ACC112 (cell line): ENCODE measurements at regions not wholly inside any gene's neighbourhood (a gene's known extent, or its start where the extent isn't known, plus 50 kb on each side); places are given as distances from the start of the nearest gene placed in this dataset.

ENCODE experiments used
- H2AFZ ChIP-seq: fragments of 200-600 bp; sonication (generic); one replicate; pipeline ENCODE4 v1.6.0; 2017; ENCODE audit warnings: antibody characterized with exemption, low read length; ENCODE audit not compliant: unreplicated experiment
- H3K27ac ChIP-seq: fragments of 200-600 bp; sonication (generic); 2 replicates; pipeline ENCODE4 v1.5.1; 2014; ENCODE audit warnings: low read depth, mild to moderate bottlenecking, antibody characterized with exemption, low read length, moderate library complexity
- H3K27me3 ChIP-seq: fragments of 200-600 bp; sonication (generic); 2 replicates; pipeline ENCODE4 v1.6.1; 2014; ENCODE audit warnings: mild to moderate bottlenecking, antibody characterized with exemption, low read length, moderate library complexity, mixed read lengths; ENCODE audit not compliant: insufficient read depth
- H3K36me3 ChIP-seq: fragments of 200-600 bp; sonication (generic); 2 replicates; pipeline ENCODE4 v1.6.1; 2016; ENCODE audit warnings: mild to moderate bottlenecking, antibody characterized with exemption, low read length, moderate library complexity, mixed read lengths; ENCODE audit not compliant: insufficient read depth
- H3K4me1 ChIP-seq: fragments of 200-600 bp; sonication (generic); one replicate; pipeline ENCODE4 v1.6.1; 2016; ENCODE audit warnings: low read length, mixed read lengths; ENCODE audit not compliant: insufficient read depth, unreplicated experiment, control insufficient read depth
- H3K4me3 ChIP-seq: fragments of 200-600 bp; sonication (generic); 2 replicates; pipeline ENCODE4 v1.5.1; 2014; ENCODE audit warnings: mild to moderate bottlenecking, low read depth, low read length
- H3K79me2 ChIP-seq: fragments of 200-600 bp; sonication (generic); one replicate; pipeline ENCODE4 v1.6.0; 2016; ENCODE audit warnings: low read length; ENCODE audit not compliant: control insufficient read depth, unreplicated experiment, insufficient read depth

DNA sequence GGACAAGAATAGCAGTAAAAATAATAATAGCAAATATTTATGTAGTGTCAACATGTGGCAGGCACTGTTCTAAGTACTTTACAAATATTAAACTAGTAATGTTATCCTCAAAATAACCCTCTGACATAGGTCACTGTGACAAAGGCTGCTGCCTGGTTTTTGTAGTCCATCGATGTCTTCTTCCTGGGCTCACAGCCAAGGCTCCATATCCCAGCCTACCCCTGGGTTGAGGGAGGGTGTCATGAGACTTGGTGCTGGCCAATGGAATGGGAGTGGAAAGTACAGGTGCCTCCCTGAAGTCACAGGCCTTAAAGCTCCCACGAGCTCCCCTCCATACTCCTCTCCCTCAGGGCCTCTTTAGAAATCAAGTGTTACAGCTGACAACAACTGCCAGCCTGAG is 159.3 kb downstream of the CYRIA start:
- H3K27ac ChIP-seq: no peak overlapping the region
- H3K79me2 ChIP-seq: no peaks in the 10 kb centered on the region
- H3K36me3 ChIP-seq: no peaks in the 10 kb centered on the region
- no peak overlapping the region for H2AFZ ChIP-seq
- H3K4me3 ChIP-seq: no peak overlapping the region
- no peaks in the 10 kb centered on the region for H3K4me1 ChIP-seq
- peaks cover 36% of the 10 kb centered on the region for H3K27me3 ChIP-seq

DNA sequence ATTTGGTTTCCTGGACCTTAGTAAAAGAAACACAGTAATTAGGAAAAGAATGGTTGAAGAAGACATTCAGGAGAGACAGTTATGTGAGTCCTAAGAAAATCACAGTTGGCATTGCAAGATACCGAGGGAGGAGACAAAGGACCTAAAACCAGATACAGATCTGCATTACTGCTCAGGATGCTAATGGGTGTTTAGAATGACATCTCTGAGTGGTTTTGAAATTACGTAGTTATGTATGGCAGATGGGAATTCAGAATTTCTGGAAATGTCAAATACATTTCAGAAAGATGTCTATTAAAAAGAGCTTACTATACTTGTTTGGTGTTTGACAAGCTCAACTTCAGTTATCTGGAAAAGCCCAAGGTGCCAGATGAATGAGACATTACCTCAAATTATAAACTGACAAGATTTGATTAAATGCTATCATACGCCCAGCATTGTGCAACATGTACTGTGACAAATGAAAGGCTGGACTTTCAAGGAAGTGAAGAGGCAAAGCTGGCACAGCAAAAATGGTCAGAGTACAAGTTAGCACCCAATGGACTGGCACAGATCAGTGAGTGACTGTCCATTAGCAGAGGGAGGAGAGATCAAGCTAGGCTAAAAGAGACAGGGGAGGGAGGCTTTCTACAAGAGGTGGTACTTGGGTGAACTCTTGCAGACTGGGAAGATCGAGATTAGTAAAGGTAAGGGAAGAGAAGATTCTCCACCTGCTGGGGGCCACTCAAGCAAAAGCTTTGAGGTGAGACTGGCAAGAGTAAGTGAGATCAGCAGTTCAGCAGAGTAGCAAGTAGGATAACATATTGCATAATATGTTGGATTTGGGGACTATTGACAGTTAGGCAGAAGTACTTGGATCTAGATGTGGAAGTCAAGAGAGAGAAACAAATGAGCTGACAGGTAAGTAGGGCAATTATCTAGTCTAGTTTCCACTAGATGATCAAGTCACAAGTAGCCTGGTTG is 168.9 kb downstream of the CYRIA start:
- Histone ChIP-seq H3K79me2 (no peaks in the 10 kb centered on the region), H2AFZ (no peak overlapping the region), H3K36me3 (no peaks in the 10 kb centered on the region), H3K27ac (no peak overlapping the region), H3K27me3 (no peaks in the 10 kb centered on the region), H3K4me1 (no peaks in the 10 kb centered on the region), H3K4me3 (no peak overlapping the region)

DNA sequence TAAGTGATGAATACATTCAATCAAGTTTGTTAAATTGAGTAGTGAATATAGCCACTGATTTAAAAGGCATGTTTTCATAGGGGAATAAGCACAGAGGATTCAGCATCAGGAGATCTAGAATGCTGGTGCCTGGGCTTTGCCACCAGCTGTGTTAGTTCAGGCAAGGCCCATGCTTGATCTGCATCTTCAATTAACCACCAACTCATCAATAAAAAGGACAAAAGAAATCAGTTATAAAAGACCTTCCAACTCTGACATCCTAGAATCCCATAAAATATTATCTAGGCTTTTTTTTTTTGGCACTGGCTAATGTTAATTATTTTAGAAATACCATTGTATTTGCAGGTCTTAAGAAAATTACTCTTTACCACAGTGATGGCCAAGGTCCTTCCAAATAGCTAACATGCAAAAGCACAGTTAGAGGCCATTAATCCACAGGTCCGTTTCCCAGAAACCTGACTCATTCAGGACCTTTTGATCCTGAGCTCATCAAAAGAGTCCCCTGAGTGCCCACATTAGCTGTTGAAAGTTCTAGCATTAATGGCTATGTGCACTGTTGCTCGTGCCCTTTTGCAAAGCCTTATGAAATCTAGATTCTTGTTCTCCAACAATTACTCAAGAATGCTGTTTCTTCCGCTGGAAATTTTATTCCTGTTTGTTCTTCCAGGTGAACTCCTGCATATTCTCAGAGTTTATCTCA is 170.0 kb downstream of the CYRIA start:
- no peaks in the 10 kb centered on the region for H3K79me2 ChIP-seq
- no peaks in the 10 kb centered on the region for H3K36me3 ChIP-seq
- H3K27ac ChIP-seq: no peak overlapping the region
- H3K27me3 ChIP-seq: no peaks in the 10 kb centered on the region
- no peaks in the 10 kb centered on the region for H3K4me1 ChIP-seq
- H2AFZ ChIP-seq: no peak overlapping the region
- no peak overlapping the region for H3K4me3 ChIP-seq

DNA sequence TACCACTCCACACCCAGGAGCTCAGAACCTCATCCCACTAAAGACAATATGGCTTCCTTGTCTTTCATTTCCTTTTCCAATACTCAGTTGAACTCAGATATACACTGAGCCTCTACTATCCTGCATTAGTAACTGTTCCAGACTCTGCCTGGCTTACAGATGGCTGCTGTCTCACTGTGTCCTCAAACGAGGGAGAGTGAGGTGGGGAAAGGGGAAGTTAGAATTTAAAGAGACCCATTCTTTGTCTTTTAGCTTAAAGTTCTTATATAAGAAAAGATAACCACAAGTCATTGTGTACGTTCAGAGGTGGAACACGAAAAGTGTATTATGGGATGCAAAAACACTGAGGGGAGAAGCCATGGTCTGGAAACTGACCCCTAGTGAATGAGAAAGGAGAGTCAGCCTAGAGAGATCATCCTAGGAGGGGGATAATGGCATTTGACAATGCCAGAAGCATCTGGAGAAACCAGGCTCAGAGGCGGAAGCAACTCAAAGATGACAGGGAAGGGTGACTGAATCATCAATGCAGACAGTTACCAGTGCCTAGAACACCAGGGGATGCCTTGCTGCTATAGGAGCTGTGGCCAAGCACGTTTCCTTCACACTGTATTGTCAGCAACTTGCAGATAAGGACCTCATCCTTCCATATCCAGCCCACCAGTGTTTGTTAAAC is 170.7 kb downstream of the CYRIA start:
- no peaks in the 10 kb centered on the region for H3K4me1 ChIP-seq
- H3K79me2 ChIP-seq: no peaks in the 10 kb centered on the region
- no peak overlapping the region for H3K27ac ChIP-seq
- no peaks in the 10 kb centered on the region for H3K27me3 ChIP-seq
- no peak overlapping the region for H2AFZ ChIP-seq
- H3K4me3 ChIP-seq: no peak overlapping the region
- no peaks in the 10 kb centered on the region for H3K36me3 ChIP-seq

DNA sequence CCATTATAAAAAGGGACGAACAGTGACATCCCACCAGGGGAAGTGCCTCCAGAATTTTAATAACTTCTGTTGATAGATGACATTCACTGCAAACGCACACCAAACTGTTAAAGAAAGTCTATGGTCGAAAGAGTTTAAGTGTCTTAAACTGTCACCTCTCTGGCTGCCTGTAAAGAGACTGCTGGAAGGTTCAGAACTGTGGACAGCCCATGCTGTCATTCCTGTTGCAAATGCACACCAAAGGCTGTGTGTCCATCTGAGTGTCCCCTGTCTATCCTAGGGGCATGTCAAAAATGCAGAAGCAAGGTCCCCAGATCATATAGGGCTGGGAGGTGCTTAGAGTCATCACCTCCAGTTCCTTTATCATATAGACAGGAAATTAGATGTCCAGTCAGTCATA is 171.8 kb downstream of the CYRIA start:
- Histone ChIP-seq H3K27ac (no peak overlapping the region), H2AFZ (no peak overlapping the region), H3K4me3 (no peak overlapping the region), H3K4me1 (no peaks in the 10 kb centered on the region), H3K36me3 (no peaks in the 10 kb centered on the region), H3K27me3 (no peaks in the 10 kb centered on the region), H3K79me2 (no peaks in the 10 kb centered on the region)

DNA sequence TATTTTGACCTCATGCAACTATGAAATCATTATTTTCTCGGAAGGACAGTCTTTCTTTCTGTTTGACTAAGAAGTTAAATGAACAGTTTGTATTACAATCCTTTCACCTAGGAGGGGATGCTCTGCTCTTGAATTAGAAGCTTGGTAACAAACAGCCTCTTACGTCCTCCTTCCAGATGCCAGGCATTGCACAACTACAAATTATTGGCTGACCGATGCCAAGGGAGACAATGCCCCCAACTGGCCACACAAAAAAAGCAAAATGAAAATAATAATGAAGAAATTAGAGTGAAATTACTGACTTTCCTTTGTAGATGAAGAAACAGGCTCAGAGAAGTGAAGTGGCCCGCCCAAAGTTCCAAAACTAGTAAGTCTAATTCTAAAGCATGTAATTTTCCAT is 177.9 kb downstream of the CYRIA start:
- H3K79me2 ChIP-seq: no peaks in the 10 kb centered on the region

DNA sequence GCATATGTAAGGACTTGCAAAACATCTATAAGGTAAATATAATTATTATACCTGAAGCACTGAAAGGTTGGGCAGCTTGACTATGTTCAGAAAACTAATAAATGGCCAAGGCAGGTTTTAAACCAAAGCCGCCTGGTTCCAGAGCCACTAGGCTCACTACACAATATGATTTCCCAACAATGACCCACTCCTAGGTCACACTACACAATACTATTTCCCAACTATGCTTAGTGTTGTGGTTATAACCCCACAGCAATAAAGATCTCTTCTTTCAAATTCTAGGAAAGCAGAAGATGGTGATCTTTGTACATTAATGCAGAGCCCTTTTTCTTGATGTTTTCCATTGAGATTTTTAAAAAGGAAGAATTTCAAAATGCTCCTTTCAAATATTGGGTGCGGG is 180.4 kb downstream of the CYRIA start:
- Histone ChIP-seq H3K27me3 (peaks cover 6% of the 10 kb centered on the region), H2AFZ (no peak overlapping the region), H3K4me1 (no peaks in the 10 kb centered on the region), H3K79me2 (no peaks in the 10 kb centered on the region), H3K27ac (no peak overlapping the region), H3K4me3 (no peak overlapping the region), H3K36me3 (no peaks in the 10 kb centered on the region)

More for the DNA sequence above, 177.9 kb downstream of the CYRIA start:
- no peaks in the 10 kb centered on the region for H3K36me3 ChIP-seq
- H3K27me3 ChIP-seq: peaks cover 6% of the 10 kb centered on the region
- no peak overlapping the region for H2AFZ ChIP-seq
- no peaks in the 10 kb centered on the region for H3K4me1 ChIP-seq
- H3K27ac ChIP-seq: no peak overlapping the region
- H3K4me3 ChIP-seq: no peak overlapping the region

DNA sequence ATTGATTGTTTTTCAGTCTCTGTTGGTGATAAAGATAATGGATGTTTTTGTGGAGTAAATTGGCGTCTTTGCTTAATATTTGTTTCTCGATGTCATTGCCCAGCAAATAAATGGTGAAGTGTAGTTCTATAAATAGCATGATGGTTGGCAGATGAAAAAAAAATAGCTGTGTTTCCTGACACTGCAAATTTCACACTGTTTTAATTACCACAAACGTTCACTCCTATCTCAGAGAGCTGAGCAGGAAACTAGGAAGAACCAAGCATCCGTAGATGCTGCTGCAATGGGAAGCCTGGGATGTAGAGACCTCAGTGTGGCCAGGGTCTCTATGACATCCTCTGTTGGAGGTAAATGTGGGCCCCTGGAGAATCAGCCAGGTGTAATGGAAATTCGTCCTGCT is 183.2 kb downstream of the CYRIA start:
- Histone ChIP-seq H3K4me1 (no peaks in the 10 kb centered on the region), H3K27me3 (peaks cover 6% of the 10 kb centered on the region), H3K79me2 (no peaks in the 10 kb centered on the region), H3K27ac (no peak overlapping the region), H3K36me3 (no peaks in the 10 kb centered on the region), H3K4me3 (no peak overlapping the region), H2AFZ (no peak overlapping the region)

DNA sequence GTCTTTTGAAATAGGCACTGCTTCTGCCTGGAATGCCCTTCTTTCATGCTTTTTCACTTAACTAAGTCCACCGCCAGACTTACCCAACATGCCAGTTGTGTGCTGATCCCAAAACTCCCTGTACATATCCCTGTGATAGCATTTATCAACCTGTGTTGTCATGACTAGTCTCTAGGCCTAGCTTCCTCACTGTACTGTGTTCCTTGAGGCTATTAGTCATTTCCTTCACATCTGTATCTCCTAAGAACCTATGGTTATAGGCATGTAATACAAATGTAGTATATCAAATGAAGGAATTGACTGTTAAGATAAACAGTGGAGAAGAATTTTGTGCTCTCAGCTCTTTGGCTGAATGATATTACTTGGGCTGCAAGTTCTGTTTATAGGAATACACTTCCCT is 184.3 kb downstream of the CYRIA start:
- Histone ChIP-seq H3K4me3 (no peak overlapping the region), H3K4me1 (no peaks in the 10 kb centered on the region), H3K27ac (no peak overlapping the region), H2AFZ (no peak overlapping the region), H3K36me3 (no peaks in the 10 kb centered on the region), H3K27me3 (peaks cover 6% of the 10 kb centered on the region), H3K79me2 (no peaks in the 10 kb centered on the region)

DNA sequence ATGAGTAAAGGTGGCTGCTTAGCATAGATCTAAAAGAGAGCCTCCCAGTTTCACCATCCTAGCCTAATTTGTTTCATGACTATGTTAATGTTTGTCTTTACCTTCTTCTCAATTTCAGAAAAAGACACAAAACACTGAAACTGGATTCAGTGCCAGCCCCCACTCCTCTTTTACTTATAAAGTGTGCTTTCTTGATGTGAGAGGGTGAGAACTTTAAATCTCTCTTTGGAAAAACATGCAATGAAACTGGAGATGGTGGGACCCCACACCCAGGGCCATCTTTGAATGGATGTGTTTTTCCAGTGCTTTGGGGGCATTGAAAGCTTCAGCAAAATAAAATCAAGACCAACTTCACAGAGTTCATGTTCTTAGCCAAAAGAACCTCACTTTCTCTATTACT is 185.9 kb downstream of the CYRIA start:
- H3K27me3 ChIP-seq: no peaks in the 10 kb centered on the region
- no peak overlapping the region for H3K4me3 ChIP-seq
- H2AFZ ChIP-seq: no peak overlapping the region
- H3K4me1 ChIP-seq: no peaks in the 10 kb centered on the region
- no peak overlapping the region for H3K27ac ChIP-seq
- no peaks in the 10 kb centered on the region for H3K79me2 ChIP-seq
- H3K36me3 ChIP-seq: no peaks in the 10 kb centered on the region
